Panc1 (cell line): ENCODE measurements at regions not wholly inside any gene's neighbourhood (a gene's known extent, or its start where the extent isn't known, plus 50 kb on each side); places are given as distances from the start of the nearest gene placed in this dataset.

ENCODE experiments used
- ATAC-seq: fragments of 200-7000 bp; cut with Tn5 transposase; 2 replicates; pipeline ENCODE4 v1.9.1; 2020; ENCODE audit warnings: mild to moderate bottlenecking, moderate library complexity
- BruUV-seq: library from RNA; stranded (reverse); fragments of 400-500 nt; replicated peaks from 2 replicates; lab custom pipeline; 2021; lab: Mats Ljungman, UMichigan
- CTCF ChIA-PET: fragments of 300-600 bp; sonication (Branson Sonifier 250); formaldehyde crosslinking; loops from one replicate; lab custom pipeline; 2022; ENCODE audit warnings: antibody characterized with exemption; lab: Charles Lee
- POLR2A ChIA-PET: fragments of 300-600 bp; sonication (Branson Sonifier 250); formaldehyde crosslinking; loops from one replicate; lab custom pipeline; 2022; ENCODE audit warnings: antibody characterized with exemption; lab: Charles Lee
- DNase-seq: peaks from one replicate; pipeline ENCODE4 v3.0.0-alpha.2; 2010; ENCODE audit warnings: low read depth, low spot score
- H3K27ac ChIP-seq: 2 replicates; pipeline ENCODE4 v1.5.1; 2011; ENCODE audit warnings: mild to moderate bottlenecking, low read length, inconsistent platforms
- H3K27me3 ChIP-seq: fragments of 200-500 bp; sonication (Bioruptor generic); 2 replicates; pipeline ENCODE4 v1.6.0; 2014; ENCODE audit warnings: low read length, inconsistent platforms; ENCODE audit not compliant: control insufficient read depth, insufficient read depth
- H3K36me3 ChIP-seq: fragments of 200-500 bp; sonication (Bioruptor generic); 2 replicates; pipeline ENCODE4 v1.5.1; 2014; ENCODE audit warnings: inconsistent platforms, mild to moderate bottlenecking, low read length, moderate library complexity; ENCODE audit not compliant: control insufficient read depth, insufficient read depth
- H3K4me1 ChIP-seq: 2 replicates; pipeline ENCODE4 v1.5.1; 2011; ENCODE audit warnings: inconsistent platforms, mild to moderate bottlenecking, low read length, moderate library complexity; ENCODE audit not compliant: control insufficient read depth, insufficient read depth
- H3K4me3 ChIP-seq, 2 experiments: 2 replicates each; pipeline ENCODE4 v1.5.1; 2011 to 2012; ENCODE audit warnings: low read depth in 2 of 2, low read length in 2 of 2, mild to moderate bottlenecking in 2 of 2, inconsistent platforms in 1 of 2, moderate library complexity in 1 of 2
- H3K9me3 ChIP-seq: fragments of 200-500 bp; sonication (Bioruptor generic); 2 replicates; pipeline ENCODE4 v1.5.1; 2014; ENCODE audit warnings: low read depth, mild to moderate bottlenecking, inconsistent platforms, low read length, moderate library complexity; ENCODE audit not compliant: control insufficient read depth, insufficient read depth
- POLR2AphosphoS5 ChIP-seq: IDR thresholded peaks from 2 replicates; pipeline ENCODE4 v1.6.1; 2012; ENCODE audit warnings: mild to moderate bottlenecking, low read depth, low read length, moderate library complexity
- SIN3A ChIP-seq: IDR thresholded peaks from 2 replicates; pipeline ENCODE4 v1.6.1; 2012; ENCODE audit warnings: low read depth, mild to moderate bottlenecking, low read length, moderate library complexity, borderline replicate concordance; ENCODE audit not compliant: insufficient read depth
- TCF7L2 ChIP-seq: IDR thresholded peaks from 2 replicates; pipeline ENCODE4 v1.6.1; 2011; ENCODE audit warnings: mild to moderate bottlenecking, low read depth, low read length, inconsistent platforms
- in situ Hi-C: cut with HindIII; loops from 2 replicates; pipeline ENCODE4 v1.10.0; 2016; ENCODE audit warnings: low sequenced_read_pairs, low pct_unique_long_range_greater_than_20kb
- intact Hi-C: fragments of 100-400 bp; cut with micrococcal nuclease; formaldehyde crosslinking; loops from one replicate; pipeline ENCODE4 v1.10.0; 2022; ENCODE audit not compliant: unreplicated experiment
- TF ChIP-seq, protein P1 (sequence below), 2 experiments: IDR thresholded peaks; 2 replicates each; pipeline ENCODE4 v1.6.1; 2011 to 2012; ENCODE audit warnings: low read depth in 2 of 2, control low read depth in 1 of 2, low read length in 1 of 2, mild to moderate bottlenecking in 1 of 2, moderate library complexity in 1 of 2; ENCODE audit not compliant: insufficient read depth in 1 of 2
- TF ChIP-seq, protein P2 (sequence below): fragments of 450-650 bp; IDR thresholded peaks from 2 replicates; pipeline ENCODE4 v1.5.1; 2017; ENCODE audit warnings: mild to moderate bottlenecking

DNA sequence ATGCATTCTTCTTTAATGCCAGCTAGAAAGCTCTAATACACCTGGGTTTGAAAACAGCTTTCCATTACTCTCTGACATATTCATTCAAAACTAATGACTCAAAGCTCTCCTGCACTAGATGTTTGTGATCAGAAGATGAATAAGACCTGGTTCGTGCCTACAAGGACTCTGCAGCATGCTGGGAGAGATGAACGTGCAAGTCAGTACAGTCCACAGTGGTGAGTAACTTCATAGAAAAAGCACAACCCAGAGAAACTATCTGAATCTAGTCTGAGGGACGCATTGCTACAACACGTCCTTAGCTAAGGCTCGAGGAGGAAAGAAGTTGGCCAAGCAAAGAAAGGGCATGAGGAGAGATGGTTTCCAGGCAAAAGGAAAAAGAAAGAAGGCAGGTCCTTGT, 234.3 kb downstream of the OSR1 start:
- in situ Hi-C loops = no loop called here
- DNase-seq (no peak), ATAC-seq (no peak)
- no peak for TF ChIP-seq SIN3A
- TF ChIP-seq, protein P1, sequence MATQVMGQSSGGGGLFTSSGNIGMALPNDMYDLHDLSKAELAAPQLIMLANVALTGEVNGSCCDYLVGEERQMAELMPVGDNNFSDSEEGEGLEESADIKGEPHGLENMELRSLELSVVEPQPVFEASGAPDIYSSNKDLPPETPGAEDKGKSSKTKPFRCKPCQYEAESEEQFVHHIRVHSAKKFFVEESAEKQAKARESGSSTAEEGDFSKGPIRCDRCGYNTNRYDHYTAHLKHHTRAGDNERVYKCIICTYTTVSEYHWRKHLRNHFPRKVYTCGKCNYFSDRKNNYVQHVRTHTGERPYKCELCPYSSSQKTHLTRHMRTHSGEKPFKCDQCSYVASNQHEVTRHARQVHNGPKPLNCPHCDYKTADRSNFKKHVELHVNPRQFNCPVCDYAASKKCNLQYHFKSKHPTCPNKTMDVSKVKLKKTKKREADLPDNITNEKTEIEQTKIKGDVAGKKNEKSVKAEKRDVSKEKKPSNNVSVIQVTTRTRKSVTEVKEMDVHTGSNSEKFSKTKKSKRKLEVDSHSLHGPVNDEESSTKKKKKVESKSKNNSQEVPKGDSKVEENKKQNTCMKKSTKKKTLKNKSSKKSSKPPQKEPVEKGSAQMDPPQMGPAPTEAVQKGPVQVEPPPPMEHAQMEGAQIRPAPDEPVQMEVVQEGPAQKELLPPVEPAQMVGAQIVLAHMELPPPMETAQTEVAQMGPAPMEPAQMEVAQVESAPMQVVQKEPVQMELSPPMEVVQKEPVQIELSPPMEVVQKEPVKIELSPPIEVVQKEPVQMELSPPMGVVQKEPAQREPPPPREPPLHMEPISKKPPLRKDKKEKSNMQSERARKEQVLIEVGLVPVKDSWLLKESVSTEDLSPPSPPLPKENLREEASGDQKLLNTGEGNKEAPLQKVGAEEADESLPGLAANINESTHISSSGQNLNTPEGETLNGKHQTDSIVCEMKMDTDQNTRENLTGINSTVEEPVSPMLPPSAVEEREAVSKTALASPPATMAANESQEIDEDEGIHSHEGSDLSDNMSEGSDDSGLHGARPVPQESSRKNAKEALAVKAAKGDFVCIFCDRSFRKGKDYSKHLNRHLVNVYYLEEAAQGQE (IDR thresholded peaks at IDR 0.05; ENCODE audit: insufficient read depth in 1 of 2, low read depth in 2 of 2, low read length in 1 of 2) = no peak
- TF ChIP-seq POLR2AphosphoS5 = no peak
- TF ChIP-seq, protein P2, sequence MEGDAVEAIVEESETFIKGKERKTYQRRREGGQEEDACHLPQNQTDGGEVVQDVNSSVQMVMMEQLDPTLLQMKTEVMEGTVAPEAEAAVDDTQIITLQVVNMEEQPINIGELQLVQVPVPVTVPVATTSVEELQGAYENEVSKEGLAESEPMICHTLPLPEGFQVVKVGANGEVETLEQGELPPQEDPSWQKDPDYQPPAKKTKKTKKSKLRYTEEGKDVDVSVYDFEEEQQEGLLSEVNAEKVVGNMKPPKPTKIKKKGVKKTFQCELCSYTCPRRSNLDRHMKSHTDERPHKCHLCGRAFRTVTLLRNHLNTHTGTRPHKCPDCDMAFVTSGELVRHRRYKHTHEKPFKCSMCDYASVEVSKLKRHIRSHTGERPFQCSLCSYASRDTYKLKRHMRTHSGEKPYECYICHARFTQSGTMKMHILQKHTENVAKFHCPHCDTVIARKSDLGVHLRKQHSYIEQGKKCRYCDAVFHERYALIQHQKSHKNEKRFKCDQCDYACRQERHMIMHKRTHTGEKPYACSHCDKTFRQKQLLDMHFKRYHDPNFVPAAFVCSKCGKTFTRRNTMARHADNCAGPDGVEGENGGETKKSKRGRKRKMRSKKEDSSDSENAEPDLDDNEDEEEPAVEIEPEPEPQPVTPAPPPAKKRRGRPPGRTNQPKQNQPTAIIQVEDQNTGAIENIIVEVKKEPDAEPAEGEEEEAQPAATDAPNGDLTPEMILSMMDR = no peak
- no peak for TF ChIP-seq TCF7L2
- H3K4me3 ChIP-seq = no peak overlapping the region
- BruUV-seq = no TSS peak
- H3K4me1 ChIP-seq = no peaks in the 10 kb centered on the region
- H3K27me3 ChIP-seq = no peaks in the 10 kb centered on the region
- ChIA-PET CTCF (no interaction called here), POLR2A (no interaction called here)
- H3K27ac ChIP-seq = no peak overlapping the region
- H3K9me3 ChIP-seq = no peaks in the 10 kb centered on the region
- intact Hi-C loops = no loop called here
- H3K36me3 ChIP-seq = no peaks in the 10 kb centered on the region

DNA sequence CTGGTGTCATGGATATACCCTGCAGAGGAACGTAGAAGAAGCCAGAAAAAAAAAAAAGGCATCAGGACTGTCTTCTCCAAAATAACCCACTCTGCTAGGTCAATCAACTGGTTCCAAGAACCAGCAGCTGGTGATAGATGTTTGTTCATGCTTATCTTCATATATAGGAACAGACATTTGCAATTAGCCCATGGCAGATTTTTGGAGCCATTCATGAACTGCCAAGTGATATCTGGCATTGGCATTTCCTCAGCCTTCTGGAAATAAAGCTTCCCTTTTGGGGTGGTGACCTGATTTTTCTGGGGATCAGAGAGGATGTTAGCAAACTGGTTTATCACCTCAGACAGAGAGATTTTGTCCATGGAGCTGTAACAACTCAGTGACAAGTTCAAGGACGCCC, 234.9 kb downstream of the OSR1 start:
- intact Hi-C loops = no loop called here
- H3K4me1 ChIP-seq = no peaks in the 10 kb centered on the region
- POLR2A ChIA-PET = interaction anchor here (0.6 kb wide), 1 partner anchor 214 kb away, joined by 7 read pairs; no protein-coding TSS in a partner anchor
- no peaks in the 10 kb centered on the region for H3K9me3 ChIP-seq
- no TSS peak for BruUV-seq
- ATAC-seq = no peak
- CTCF ChIA-PET = no interaction called here
- no peak for DNase-seq
- no peak overlapping the region for H3K27ac ChIP-seq
- H3K4me3 ChIP-seq = no peak overlapping the region
- H3K27me3 ChIP-seq = no peaks in the 10 kb centered on the region
- no peaks in the 10 kb centered on the region for H3K36me3 ChIP-seq
- in situ Hi-C loops = no loop called here
- TF ChIP-seq TCF7L2 = no peak
- TF ChIP-seq POLR2AphosphoS5 = no peak
- TF ChIP-seq, protein P2 = no peak
- TF ChIP-seq, protein P1 (IDR thresholded peaks at IDR 0.05; ENCODE audit: insufficient read depth in 1 of 2, low read depth in 2 of 2, low read length in 1 of 2) = no peak
- TF ChIP-seq SIN3A = no peak
